ENCODE measurements at regions not wholly inside any gene's neighbourhood (a gene's known extent, or its start where the extent isn't known, plus 50 kb on each side); places are given as distances from the start of the nearest gene placed in this dataset.
"Not testable (repeated sequence)": the region's sequence is repeated elsewhere in the genome, so short reads cannot be mapped to it uniquely, and the experiment has no call there.

- Histone ChIP-seq H3K36me3 (no peaks in the 10 kb centered on the region), H3K4me3 (no peak overlapping the region), H3K9me3 (no peaks in the 10 kb centered on the region), H3K27ac (no peak overlapping the region), H3K4me1 (peaks cover 7% of the 10 kb centered on the region), H3K27me3 (ENCODE audit: low read depth) (no peaks in the 10 kb centered on the region)
- TF ChIP-seq CTCF (IDR thresholded peaks at IDR 0.05): no peak
- DNase-seq (no peak), ATAC-seq (no peak)
- intact Hi-C loops (cut with DNase I): no loop called here
These were observed 81.0 kb upstream of the RBPJ start for GRCh38 chr4:26239801-26240200.

GRCh38 chr4:26241179-26241578 is 79.6 kb upstream of the RBPJ start:
- no peaks in the 10 kb centered on the region for H3K9me3 ChIP-seq
- TF ChIP-seq CTCF (IDR thresholded peaks at IDR 0.05): no peak
- ATAC-seq (no peak), DNase-seq (no peak)
- intact Hi-C loops (cut with DNase I): no loop called here
- no peak overlapping the region for H3K4me3 ChIP-seq
- H3K36me3 ChIP-seq: no peaks in the 10 kb centered on the region
- no peak overlapping the region for H3K27ac ChIP-seq
- H3K27me3 ChIP-seq (ENCODE audit: low read depth): no peaks in the 10 kb centered on the region
- H3K4me1 ChIP-seq: peaks cover 7% of the 10 kb centered on the region

GRCh38 chr4:26242451-26242850 is 78.4 kb upstream of the RBPJ start:
- intact Hi-C loops (cut with DNase I): no loop called here
- H3K27ac ChIP-seq: no peak overlapping the region
- no peaks in the 10 kb centered on the region for H3K36me3 ChIP-seq
- no peaks in the 10 kb centered on the region for H3K27me3 ChIP-seq (ENCODE audit: low read depth)
- H3K4me3 ChIP-seq: no peak overlapping the region
- TF ChIP-seq CTCF (IDR thresholded peaks at IDR 0.05): no peak
- no peak for DNase-seq
- no peak for ATAC-seq
- H3K4me1 ChIP-seq: peaks cover 7% of the 10 kb centered on the region
- H3K9me3 ChIP-seq: no peaks in the 10 kb centered on the region

- intact Hi-C loops (cut with DNase I); H3K9me3 ChIP-seq; H3K4me1 ChIP-seq; H3K27me3 ChIP-seq (ENCODE audit: low read depth); H3K27ac ChIP-seq; DNase-seq; H3K36me3 ChIP-seq; H3K4me3 ChIP-seq: not testable (repeated sequence)
- peak in 1 of 2 donors; percentile 52 for ATAC-seq
These were observed 76.7 kb upstream of the RBPJ start for GRCh38 chr4:26244138-26244537.

GRCh38 chr4:26248647-26249046 is 72.2 kb upstream of the RBPJ start:
- TF ChIP-seq CTCF (IDR thresholded peaks at IDR 0.05): no peak
- DNase-seq (no peak), ATAC-seq (no peak)
- no peaks in the 10 kb centered on the region for H3K4me1 ChIP-seq
- no peak overlapping the region for H3K27ac ChIP-seq
- no peaks in the 10 kb centered on the region for H3K27me3 ChIP-seq (ENCODE audit: low read depth)
- intact Hi-C loops (cut with DNase I): no loop called here
- no peak overlapping the region for H3K4me3 ChIP-seq
- no peaks in the 10 kb centered on the region for H3K9me3 ChIP-seq
- H3K36me3 ChIP-seq: no peaks in the 10 kb centered on the region

- TF ChIP-seq CTCF (IDR thresholded peaks at IDR 0.05): no peak
- Histone ChIP-seq H3K4me3 (no peak overlapping the region), H3K4me1 (no peaks in the 10 kb centered on the region), H3K36me3 (no peaks in the 10 kb centered on the region), H3K27ac (no peak overlapping the region), H3K27me3 (ENCODE audit: low read depth) (no peaks in the 10 kb centered on the region), H3K9me3 (no peaks in the 10 kb centered on the region)
- intact Hi-C loops (cut with DNase I): no loop called here
- ATAC-seq: no peak
- no peak for DNase-seq
These were observed 68.3 kb upstream of the RBPJ start for GRCh38 chr4:26252349-26253025.

Measured in lower lobe of right lung (tissue), 2 donors.